Right renal pelvis (tissue), 4 donors: ENCODE measurements at regions not wholly inside any gene's neighbourhood (a gene's known extent, or its start where the extent isn't known, plus 50 kb on each side); places are given as distances from the start of the nearest gene placed in this dataset.

Experiments used
- DNase-seq, 4 donors: peaks; one replicate each; pipeline ENCODE4 v3.0.0-alpha.2; 2013; ENCODE audit warnings: low read depth in 4 of 4, low spot score in 3 of 4, missing footprints in 1 of 4

DNA sequence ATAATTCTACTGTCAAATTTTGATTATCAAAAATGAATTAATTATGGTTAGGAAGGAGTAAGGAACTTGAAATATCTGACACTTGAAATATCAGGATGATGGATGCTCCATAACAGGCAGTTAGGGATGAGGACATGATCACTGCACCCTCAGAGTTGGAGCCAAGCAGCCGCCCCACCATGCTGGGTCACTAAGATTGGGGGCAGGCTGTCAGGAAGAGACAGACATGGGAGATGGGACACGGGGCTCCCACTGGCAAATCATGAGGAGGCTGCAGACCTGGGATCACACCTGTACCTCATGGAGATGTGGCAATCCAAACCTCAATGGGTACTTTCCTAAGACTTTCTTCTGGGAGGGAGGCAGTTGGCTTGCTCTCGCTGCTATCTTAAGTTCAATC is 982.0 kb upstream of the ZEB2 start:
- no peak for DNase-seq

DNA sequence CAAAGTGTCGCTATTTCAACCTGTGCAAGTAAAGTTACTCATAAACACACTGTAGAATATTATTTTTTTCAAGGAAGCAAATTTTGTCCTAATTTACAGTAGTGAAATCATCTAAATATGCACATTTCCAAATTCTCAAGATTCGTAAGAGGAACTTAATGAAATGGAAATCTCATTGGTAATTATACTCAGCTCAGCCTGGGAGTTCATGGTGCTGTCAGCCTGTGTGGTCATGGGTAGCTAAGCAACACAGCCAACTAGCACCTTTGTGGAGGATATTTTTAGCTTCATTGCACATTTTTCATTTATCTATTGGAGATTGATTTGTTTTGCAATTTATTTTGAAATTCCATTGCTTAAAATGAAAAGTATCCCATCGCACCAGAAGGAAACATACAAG is 975.7 kb upstream of the ZEB2 start:
- no peak for DNase-seq

DNA sequence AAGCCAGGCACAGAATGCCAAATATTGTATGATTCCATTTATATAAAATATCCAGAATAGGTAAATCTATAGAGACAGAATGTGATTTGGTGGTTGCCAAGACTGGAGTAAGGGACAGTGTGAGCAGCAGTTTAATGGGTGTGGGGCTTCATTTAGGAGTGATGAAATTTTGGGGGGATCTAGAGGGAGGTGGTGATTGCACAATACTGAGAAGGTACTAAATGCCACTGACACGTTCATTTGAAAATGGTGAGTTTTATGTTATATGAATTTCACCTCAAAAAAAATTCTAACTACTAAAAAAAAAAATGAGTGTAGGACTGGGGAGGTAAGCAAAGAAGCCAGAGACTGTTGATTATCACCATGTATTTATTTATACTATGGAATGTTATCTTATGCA is 974.5 kb upstream of the ZEB2 start:
- DNase-seq, result no peak

DNA sequence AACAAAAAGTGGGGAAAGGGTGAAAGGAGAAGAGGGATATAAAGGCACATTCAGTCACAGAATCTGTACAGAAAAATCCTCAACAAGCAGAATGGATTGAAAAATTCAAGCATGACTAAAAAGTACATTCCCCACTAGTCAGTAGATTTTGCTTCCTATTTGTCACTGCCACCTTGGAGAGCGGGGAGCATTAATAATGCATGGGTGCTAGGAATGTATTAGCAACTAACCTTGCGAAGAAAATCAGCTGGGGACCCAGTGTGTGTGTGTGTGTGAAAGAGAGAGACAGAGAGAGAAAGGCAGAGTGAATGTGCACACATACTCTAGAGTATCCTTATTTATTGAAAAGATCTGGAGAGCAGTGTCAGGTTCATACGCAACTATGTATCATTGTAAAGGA is 968.7 kb upstream of the ZEB2 start:
- no peak for DNase-seq

DNA sequence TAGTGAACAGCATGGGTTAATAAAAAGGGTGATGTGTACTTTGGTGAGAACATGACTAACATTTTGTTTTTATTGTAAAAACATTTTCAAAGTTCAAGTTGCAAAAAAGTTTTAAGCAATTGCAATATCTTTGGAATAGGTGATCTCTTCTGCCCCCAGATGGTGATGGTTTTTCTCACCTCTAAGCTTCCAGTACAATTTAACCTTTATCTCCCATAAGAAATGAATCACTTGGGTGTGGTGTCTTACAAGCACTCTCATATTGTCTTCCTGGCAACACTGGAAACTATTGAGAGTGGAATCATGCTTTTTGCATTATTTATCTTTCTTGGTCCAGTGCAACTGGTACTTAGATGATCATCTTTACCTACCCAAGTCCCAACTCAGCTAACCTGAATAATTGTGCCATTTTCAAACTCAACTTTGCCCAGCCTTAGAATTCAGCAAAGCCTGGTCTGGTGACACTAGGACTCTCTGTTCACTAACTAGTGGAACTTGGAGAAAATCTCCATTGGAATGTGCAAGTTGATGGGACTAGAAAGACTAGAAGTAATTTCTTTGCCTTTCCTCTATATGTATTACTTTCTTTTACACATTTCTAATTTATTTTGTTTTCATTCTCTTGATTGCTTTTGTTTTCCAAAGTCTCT is 964.7 kb upstream of the ZEB2 start:
- no peak for DNase-seq

DNA sequence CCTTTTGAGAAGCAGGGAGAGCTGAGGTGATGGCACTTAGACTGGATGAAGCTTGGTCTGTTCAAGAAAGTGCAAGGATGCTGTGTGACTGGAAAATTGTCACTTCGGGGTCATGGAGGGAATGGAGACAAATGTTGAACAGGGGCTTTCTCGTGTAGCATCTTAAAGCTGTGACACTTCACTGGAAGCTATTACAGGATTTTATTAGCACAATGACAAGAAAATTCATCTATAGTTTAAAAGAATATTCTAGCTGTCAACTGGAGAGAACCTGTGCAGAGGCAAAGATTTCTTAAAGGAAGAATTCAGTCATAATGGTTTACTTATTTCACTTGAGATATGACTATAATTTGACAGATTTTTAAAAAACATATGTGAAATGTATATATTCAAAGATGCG is 963.9 kb upstream of the ZEB2 start:
- DNase-seq, result no peak

DNA sequence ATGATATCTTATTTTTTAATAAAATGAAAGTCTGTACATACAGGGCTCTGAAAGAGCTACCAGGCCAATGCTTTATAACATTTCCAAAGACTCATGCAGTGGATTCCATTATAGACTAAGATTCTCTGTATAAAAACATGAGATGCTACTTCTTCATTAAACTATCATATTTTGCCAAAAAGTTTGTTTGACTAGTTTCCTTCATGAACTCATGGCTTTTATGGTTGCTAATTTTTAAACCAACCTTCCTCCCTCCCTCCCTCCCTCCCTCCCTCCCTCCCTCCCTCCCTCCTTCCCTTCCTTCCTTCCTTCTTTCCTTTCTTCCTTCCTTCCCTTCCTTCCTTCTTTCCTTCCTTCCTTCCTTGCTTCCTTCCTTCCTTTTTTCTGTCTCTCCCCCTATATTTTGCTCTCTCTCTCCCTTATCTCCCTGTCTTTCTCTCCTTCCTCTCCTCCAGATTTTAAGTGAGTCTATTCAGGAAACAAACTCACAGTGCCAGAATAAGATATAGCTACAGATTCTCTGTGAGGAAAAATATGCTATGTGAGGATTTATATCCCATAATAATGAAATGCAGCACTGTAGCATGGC is 961.5 kb upstream of the ZEB2 start:
- no peak for DNase-seq

DNA sequence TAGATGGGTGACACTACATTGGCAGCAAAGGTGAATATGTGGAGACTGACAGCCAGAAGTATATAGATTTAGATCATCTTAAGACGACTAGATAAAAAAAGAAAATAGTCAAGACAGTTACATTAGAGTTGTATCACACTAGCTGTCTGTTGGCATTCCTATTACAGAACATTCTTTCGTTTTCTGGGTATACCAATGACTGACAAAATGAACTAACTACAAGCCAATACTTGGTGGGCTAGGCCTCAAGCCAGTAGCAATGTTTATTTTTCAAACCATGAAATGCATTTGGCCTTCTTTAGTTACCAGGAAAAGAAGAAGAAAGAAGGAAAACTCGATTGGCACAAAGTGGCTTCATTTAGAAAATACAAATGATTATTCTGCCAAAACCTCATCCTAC is 944.9 kb upstream of the ZEB2 start:
- DNase-seq, result no peak

DNA sequence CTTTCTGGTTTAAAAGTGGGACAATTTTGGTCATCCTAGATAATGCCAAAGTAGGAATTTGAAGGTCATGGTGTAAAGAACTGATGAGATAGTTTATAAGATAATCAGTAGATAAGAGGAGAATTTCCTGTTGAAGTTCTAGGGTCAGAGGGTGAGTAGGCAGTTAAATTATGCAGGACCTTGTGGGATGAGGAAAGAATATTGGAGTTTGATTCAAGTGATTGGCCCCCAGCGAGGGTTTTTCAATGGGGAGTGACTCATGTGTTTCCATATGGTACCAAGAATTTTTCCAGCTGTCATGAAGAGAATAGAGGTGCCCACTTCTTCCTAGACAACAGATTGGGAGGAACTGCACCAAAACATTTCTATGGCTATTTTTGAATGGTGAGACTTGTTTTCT is 940.2 kb upstream of the ZEB2 start:
- no peak for DNase-seq

DNA sequence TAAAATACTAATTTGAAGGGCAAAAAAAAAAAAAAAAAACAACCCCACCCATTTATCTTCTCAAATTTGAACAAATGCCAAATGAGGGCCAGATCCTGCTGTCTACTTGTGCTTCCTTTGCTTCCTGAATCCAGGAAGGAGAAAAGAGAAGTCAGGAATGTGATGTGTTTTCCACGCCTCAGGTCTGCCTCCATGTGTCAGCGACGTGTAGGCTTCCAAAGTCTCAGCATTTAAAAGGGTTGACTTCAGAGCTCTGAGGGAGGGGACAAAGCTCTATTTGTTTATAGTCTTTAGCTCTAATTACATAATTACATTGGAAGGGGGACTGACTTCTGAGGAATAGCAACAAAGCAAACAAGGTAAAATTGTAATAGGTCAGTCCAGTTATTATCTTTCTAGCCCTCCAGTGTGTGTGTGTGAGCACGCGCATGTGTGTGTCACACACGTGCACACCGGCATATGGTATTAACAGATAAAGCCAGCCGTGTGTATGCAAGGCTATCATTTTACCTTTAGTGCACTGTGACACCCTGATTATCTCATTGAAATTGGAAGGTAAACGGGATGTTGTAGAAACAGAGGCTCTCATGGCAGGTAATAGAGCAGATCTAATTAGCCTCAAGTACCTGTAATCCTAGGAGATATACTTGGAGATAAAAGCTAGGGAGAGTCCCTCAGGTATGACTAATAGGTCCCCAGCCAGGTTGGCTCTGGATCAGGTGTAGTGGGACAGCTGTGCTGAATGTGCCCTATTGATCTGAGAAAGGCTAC is 911.4 kb upstream of the ZEB2 start:
- DNase-seq, result peak in 3 of 4 donors; percentile 5 to 20 (median 15)

DNA sequence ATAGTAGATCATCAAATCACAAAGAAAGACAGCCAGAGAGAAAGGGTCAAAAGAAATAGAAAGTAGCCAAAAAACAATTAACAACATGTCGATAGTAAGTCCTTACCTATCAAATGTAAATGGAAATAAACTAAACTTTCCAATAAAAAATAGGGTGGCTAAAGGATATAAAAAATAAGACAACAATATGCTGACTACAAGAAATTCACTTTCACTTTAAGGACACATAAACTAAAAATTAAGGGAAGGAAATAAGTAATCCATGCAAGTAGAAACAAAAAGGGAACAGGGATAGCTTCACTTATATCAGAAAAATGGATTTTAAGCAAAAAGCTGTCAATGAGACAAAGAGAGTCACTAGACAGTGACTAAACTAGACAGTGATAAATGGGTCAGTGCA is 903.9 kb upstream of the ZEB2 start:
- no peak for DNase-seq

DNA sequence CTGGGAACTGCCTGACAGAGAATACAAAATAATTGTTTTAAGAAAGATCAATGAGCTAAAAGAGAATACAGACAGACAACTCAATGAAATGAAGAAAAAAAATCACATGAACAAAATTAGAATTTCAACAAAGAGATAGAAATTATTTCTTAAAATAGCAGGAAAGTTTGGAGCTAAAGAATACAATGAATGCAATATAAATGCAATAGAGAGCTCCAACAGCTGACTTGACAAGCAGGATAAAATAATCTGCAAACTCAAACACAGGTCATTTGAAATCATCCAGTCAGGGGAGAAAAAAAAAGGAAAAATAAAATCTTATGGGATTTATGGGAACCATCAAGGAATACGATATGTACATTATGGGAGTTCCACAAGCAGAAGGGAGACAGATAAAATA is 902.7 kb upstream of the ZEB2 start:
- no peak for DNase-seq

DNA sequence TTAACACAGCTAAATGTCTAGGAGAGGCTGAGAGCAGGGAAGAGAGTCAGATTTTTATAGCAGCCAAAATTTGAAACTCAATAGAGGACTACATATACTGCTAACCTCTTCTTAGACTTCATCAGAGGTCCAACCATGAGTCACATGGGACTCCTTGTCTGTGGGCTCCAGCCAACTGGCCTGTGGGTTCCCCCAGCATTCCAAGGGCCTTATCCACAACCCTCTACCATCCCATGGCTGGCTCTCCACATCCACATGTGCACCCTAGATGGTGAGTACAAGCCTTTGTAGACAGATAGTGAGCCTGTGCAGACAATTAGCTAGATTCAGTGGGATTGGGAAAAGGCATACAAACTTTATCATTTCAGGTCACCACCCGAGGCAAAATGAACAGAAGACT is 901.9 kb upstream of the ZEB2 start:
- no peak for DNase-seq

DNA sequence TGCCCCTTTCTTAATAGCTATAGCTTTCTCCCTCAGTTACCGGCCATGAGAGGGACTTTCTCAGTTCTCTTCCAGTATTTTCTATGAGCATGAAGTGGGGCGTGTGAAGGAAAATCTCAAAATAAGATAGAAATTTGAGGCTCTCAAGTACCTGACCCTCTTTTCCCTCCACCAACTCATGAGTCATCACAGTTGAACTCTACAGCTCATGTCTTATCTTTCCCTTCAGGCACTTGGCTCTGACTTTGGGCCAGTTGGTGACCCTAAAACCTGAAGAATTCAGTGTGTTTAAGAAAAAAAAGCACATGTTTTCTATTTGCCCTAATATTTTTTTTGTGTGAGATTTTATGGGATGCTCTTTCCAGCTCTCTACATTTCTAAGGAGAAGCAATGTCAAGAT is 896.7 kb upstream of the ZEB2 start:
- no peak for DNase-seq

DNA sequence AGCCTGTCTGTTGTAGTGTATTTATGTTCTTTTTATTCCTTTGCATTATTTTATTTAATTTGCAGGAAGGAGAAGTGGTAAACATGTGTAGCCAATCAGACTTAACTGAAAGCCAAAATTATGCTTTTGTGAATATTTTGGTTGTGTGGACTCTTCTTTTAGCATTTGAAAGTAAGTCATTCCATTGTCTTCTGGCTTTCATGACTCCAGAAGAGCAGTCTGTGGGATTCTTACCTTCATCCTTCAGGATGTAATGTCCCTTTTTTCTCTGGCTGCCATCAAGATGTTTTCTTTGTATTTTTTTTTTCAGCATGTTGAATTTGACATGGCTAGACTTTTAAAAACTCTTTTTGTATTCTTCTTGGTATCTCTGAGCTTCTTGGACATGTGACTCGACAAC is 895.2 kb upstream of the ZEB2 start:
- no peak for DNase-seq

DNA sequence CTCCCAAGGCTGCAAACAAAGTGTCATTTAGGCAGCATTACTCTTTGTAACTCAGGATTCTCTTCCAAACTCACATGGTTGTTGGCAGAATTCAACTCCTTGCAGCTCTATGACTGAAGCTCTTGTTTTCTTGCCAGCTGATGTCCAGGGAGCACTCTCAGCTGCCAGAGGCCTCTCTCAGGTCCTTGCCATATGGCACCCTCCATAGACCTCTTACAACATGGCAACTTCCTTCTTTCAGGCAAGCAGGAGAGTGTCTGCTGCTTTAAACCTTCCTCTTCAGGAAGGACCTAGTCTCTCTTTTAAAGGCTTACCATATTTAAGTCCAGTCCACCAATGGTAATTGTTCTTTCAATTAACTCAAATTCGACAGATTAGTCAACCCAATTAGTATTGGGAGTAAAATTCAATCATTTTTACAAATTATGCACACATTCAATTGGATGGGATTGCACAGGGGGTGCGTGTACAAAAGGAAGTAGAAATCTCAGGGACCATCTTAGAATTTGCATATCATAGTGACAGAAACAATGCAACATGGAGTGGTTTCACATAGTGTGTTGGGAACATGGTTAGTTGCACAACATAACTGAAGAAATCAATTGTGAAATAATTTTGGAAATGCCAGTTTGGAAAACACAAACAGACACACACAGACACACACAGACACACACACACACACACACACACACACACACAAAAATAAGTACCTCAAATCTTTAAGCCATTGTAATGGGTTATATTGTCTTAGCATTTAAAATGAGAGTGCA is 893.5 kb upstream of the ZEB2 start:
- DNase-seq, result no peak

DNA sequence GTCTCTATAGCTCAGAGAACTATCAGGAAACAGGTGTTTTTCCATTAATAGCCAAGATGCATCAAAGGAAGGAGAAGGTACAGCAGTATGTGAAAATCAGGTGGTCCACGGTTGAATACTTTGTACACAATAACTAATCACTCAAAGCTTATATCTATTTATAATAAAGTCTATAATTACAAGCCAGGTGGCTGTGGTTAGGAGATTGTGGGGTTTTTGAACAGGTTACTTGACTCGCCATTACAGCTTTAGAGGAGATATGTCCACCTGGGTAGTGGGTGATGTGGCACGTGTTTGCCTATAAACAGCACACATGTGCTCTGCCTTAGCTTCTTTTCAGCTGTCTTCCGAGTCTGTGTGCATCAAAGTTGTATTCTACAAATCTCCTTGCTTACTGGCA is 892.2 kb upstream of the ZEB2 start:
- DNase-seq, result no peak

DNA sequence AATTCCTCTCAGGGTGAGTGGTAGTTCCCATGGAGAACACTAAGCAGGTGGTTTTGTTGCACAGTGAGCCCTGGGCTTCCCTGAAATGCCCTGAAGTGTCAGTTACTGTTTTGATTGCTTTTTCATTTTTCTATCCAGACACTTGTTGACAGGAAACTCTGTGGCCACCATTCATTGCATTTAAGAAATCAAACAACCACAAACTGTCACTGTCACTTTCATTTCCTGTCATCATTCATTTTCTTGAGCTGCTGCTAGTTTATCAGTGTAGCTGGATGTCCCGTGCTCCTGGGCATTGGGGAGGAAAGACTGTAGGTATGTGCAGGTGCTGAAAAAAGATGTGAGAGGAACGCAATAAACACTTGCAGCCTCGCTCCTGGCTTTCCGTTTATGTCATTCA is 891.6 kb upstream of the ZEB2 start:
- no peak for DNase-seq

DNA sequence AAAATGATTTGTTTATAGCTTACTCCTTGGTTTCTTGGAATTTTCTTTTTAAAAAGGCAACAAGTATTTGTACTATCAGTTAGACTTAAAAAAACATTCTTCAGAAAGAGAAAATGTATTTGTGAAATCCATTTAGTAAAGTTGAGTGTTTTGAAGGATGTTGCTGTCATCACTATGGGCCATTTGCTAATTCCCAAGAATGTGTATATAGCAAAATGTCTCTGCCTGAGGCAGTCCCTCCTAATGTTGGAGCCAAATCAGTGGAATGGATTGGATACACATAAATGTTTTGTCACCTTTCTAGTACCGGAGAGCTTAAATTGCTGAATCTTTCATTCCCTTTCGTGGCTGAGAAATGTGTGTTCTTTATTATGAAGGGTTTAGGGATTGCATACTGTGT is 890.2 kb upstream of the ZEB2 start:
- DNase-seq, result no peak

DNA sequence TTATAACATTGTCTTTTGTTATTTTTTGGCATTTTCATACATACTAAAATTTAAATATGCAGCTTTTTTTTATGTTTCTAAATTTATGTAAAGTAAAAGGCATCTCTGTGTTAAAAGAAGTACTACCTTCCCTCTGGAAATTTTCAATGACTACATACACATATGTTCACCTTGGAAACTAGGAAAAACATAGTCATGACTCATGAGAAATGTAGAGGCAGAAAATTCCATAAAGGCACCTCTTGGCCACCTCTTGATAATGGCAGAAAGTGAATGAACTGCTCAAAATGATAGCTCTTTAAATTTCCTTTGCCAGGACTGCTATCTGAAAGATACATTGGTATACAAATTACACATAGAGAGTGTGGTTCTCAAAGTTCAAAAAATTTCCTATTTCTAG is 889.1 kb upstream of the ZEB2 start:
- DNase-seq, result no peak

DNA sequence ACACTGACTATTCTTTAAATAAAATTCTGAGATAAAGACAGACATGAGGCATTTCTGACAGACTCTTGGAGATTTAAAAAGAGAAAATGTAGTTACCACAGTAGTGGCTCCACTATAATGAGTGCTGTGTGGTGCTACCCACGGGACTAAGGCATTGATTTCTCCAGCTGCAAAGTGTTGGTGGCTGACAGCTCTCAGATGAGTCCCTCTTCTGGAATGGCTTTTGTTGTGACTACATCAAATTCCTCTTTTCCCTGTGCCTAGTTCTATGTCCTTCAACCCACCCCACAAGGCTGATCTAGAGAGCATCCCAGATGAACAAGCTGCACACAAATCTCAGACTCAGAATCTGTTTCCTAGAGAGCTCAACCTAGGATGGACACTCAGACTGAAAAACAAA is 884.8 kb upstream of the ZEB2 start:
- no peak for DNase-seq
